ENCODE measurements at regions not wholly inside any gene's neighbourhood (a gene's known extent, or its start where the extent isn't known, plus 50 kb on each side); places are given as distances from the start of the nearest gene placed in this dataset.

GRCh38 chr2:13103778-13104493 is 387.2 kb downstream of the TRIB2 start:
- no peak for ATAC-seq

- ATAC-seq: no peak
Measured at GRCh38 chr2:13104723-13105122, 388.0 kb downstream of the TRIB2 start.

- ATAC-seq: no peak
Measured at GRCh38 chr2:13106302-13106701, 389.6 kb downstream of the TRIB2 start.

- ATAC-seq: peak; percentile 96
Measured at GRCh38 chr2:13109516-13109915, 392.8 kb downstream of the TRIB2 start.

- ATAC-seq: no peak
Measured at GRCh38 chr2:13110825-13111224, 394.1 kb downstream of the TRIB2 start.

- no peak for ATAC-seq
Measured at GRCh38 chr2:13113002-13113401, 396.3 kb downstream of the TRIB2 start.

- ATAC-seq: peak; percentile 45
Measured at GRCh38 chr2:13114391-13114790, 397.7 kb downstream of the TRIB2 start.

GRCh38 chr2:13115643-13116042 is 398.9 kb downstream of the TRIB2 start:
- no peak for ATAC-seq

GRCh38 chr2:13121096-13121495 is 404.4 kb downstream of the TRIB2 start:
- ATAC-seq: no peak

GRCh38 chr2:13128139-13128538 is 411.4 kb downstream of the TRIB2 start:
- no peak for ATAC-seq

GRCh38 chr2:13135369-13135768 is 418.6 kb downstream of the TRIB2 start:
- no peak for ATAC-seq

- ATAC-seq: no peak
Measured at GRCh38 chr2:13135856-13136255, 419.1 kb downstream of the TRIB2 start.

- ATAC-seq: no peak
Measured at GRCh38 chr2:13137679-13138078, 420.9 kb downstream of the TRIB2 start.

- no peak for ATAC-seq
Measured at GRCh38 chr2:13141315-13141714, 424.6 kb downstream of the TRIB2 start.

GRCh38 chr2:13143451-13143850 is 426.7 kb downstream of the TRIB2 start:
- no peak for ATAC-seq

- ATAC-seq: no peak
Measured at GRCh38 chr2:13156916-13157315, 440.2 kb downstream of the TRIB2 start.

GRCh38 chr2:13158466-13158865 is 441.7 kb downstream of the TRIB2 start:
- no peak for ATAC-seq

GRCh38 chr2:13180729-13181128 is 464.0 kb downstream of the TRIB2 start:
- ATAC-seq: no peak

GRCh38 chr2:13193075-13193474 is 476.3 kb downstream of the TRIB2 start:
- no peak for ATAC-seq

GRCh38 chr2:13193900-13194299 is 477.2 kb downstream of the TRIB2 start:
- ATAC-seq: no peak

- no peak for ATAC-seq
Measured at GRCh38 chr2:13195270-13195669, 478.5 kb downstream of the TRIB2 start.

- no peak for ATAC-seq
Measured at GRCh38 chr2:13197248-13197647, 480.5 kb downstream of the TRIB2 start.

GRCh38 chr2:13201924-13202323 is 485.2 kb downstream of the TRIB2 start:
- ATAC-seq: no peak

- no peak for ATAC-seq
Measured at GRCh38 chr2:13212115-13212514, 495.4 kb downstream of the TRIB2 start.

GRCh38 chr2:13218205-13218604 is 501.5 kb downstream of the TRIB2 start:
- ATAC-seq: no peak
